ENCODE measurements at regions not wholly inside any gene's neighbourhood (a gene's known extent, or its start where the extent isn't known, plus 50 kb on each side); places are given as distances from the start of the nearest gene placed in this dataset.
"Not testable (repeated sequence)": the region's sequence is repeated elsewhere in the genome, so short reads cannot be mapped to it uniquely, and the experiment has no call there.

GRCh38 chr12:131328861-131329845, 375.4 kb downstream of the ADGRD1 start:
- not testable (repeated sequence) for TF ChIP-seq EZH2phosphoT487 (IDR thresholded peaks at IDR 0.05; ENCODE audit: low read depth, severe bottlenecking, unreplicated experiment); EZH2 (IDR thresholded peaks at IDR 0.05; ENCODE audit: borderline replicate concordance)
- TF ChIP-seq, protein P1, sequence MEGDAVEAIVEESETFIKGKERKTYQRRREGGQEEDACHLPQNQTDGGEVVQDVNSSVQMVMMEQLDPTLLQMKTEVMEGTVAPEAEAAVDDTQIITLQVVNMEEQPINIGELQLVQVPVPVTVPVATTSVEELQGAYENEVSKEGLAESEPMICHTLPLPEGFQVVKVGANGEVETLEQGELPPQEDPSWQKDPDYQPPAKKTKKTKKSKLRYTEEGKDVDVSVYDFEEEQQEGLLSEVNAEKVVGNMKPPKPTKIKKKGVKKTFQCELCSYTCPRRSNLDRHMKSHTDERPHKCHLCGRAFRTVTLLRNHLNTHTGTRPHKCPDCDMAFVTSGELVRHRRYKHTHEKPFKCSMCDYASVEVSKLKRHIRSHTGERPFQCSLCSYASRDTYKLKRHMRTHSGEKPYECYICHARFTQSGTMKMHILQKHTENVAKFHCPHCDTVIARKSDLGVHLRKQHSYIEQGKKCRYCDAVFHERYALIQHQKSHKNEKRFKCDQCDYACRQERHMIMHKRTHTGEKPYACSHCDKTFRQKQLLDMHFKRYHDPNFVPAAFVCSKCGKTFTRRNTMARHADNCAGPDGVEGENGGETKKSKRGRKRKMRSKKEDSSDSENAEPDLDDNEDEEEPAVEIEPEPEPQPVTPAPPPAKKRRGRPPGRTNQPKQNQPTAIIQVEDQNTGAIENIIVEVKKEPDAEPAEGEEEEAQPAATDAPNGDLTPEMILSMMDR (IDR thresholded peaks at IDR 0.05; ENCODE audit: poor library complexity) = not testable (repeated sequence)
